Stomach (tissue), 4 donors: ENCODE measurements at regions not wholly inside any gene's neighbourhood (a gene's known extent, or its start where the extent isn't known, plus 50 kb on each side); places are given as distances from the start of the nearest gene placed in this dataset.

ENCODE experiments used
- EP300 ChIP-seq: sonication (generic); formaldehyde crosslinking; IDR thresholded peaks from one replicate; pipeline ENCODE4 v1.6.1; 2017; ENCODE audit warnings: antibody characterized with exemption
- POLR2A ChIP-seq, 4 donors: fragments of 450-650 bp; IDR thresholded peaks; one replicate each; pipeline ENCODE4 v1.6.1; 2016; ENCODE audit warnings: antibody characterized with exemption in 4 of 4, control low read depth in 2 of 4, mild to moderate bottlenecking in 1 of 4, moderate library complexity in 1 of 4
- TF ChIP-seq, protein P1 (sequence below), 7 experiments: fragments of 450-650 bp in 4 of 7; fragments of 200-600 bp in 3 of 7; sonication (generic) in 3 of 7; IDR thresholded peaks; one replicate each; pipeline ENCODE4 v1.5.1; 2016 to 2019; ENCODE audit warnings: antibody characterized with exemption in 7 of 7, control low read depth in 2 of 7, mild to moderate bottlenecking in 1 of 7

DNA sequence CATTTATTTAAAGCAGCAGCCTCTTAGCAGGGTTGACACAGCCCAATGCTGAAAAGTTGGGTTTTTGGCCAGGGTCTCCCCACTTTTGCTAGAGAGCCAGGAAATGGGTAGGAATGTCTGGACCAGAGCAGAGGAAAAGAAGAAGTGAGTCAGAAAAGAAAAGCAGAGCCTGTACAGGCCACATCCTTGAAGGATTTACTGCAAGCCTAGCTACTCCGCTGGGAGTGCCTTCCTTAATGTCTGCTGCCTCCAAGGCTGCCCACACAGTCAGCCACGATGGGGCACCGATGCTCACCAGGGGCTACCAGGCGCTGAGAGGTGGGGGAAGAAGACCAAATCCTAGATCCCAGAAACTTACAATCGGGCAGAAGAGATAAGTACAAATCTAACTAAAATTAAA is 139.2 kb downstream of the C12orf75 start:
- TF ChIP-seq, protein P1, sequence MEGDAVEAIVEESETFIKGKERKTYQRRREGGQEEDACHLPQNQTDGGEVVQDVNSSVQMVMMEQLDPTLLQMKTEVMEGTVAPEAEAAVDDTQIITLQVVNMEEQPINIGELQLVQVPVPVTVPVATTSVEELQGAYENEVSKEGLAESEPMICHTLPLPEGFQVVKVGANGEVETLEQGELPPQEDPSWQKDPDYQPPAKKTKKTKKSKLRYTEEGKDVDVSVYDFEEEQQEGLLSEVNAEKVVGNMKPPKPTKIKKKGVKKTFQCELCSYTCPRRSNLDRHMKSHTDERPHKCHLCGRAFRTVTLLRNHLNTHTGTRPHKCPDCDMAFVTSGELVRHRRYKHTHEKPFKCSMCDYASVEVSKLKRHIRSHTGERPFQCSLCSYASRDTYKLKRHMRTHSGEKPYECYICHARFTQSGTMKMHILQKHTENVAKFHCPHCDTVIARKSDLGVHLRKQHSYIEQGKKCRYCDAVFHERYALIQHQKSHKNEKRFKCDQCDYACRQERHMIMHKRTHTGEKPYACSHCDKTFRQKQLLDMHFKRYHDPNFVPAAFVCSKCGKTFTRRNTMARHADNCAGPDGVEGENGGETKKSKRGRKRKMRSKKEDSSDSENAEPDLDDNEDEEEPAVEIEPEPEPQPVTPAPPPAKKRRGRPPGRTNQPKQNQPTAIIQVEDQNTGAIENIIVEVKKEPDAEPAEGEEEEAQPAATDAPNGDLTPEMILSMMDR (IDR thresholded peaks at IDR 0.05), result no peak
- TF ChIP-seq POLR2A (IDR thresholded peaks at IDR 0.05), result no peak
- no peak for TF ChIP-seq EP300
